H9 (cell line): ENCODE measurements at regions not wholly inside any gene's neighbourhood (a gene's known extent, or its start where the extent isn't known, plus 50 kb on each side); places are given as distances from the start of the nearest gene placed in this dataset.

Experiments used
- DNase-seq: peaks from one replicate; pipeline ENCODE4 v3.0.0-alpha.2; 2017
- H2AFZ ChIP-seq: one replicate; pipeline ENCODE4 v1.6.1; 2013; ENCODE audit warnings: mild to moderate bottlenecking, low read length, control low read depth, moderate library complexity
- H2AK5ac ChIP-seq: 2 replicates; pipeline ENCODE4 v1.6.1; 2013; ENCODE audit warnings: low read length, control low read depth, mixed read lengths; ENCODE audit not compliant: insufficient read length
- H2BK120ac ChIP-seq: one replicate; pipeline ENCODE4 v1.6.1; 2013; ENCODE audit warnings: low read depth, mild to moderate bottlenecking, low read length, control low read depth, inconsistent platforms; ENCODE audit not compliant: poor library complexity, severe bottlenecking
- H2BK12ac ChIP-seq: 2 replicates; pipeline ENCODE4 v1.6.1; 2013; ENCODE audit warnings: low read length, control low read depth, mixed read lengths, low read depth; ENCODE audit not compliant: insufficient read length
- H2BK15ac ChIP-seq: 2 replicates; pipeline ENCODE4 v1.6.1; 2013; ENCODE audit warnings: low read depth, low read length, control low read depth
- H2BK20ac ChIP-seq: one replicate; pipeline ENCODE4 v1.6.1; 2013; ENCODE audit warnings: low read depth, mild to moderate bottlenecking, low read length, control low read depth, inconsistent platforms; ENCODE audit not compliant: poor library complexity, severe bottlenecking
- H2BK5ac ChIP-seq: 2 replicates; pipeline ENCODE4 v1.6.1; 2013; ENCODE audit warnings: low read length, control low read depth, mixed read lengths; ENCODE audit not compliant: insufficient read length
- H3K14ac ChIP-seq: 2 replicates; pipeline ENCODE4 v1.6.1; 2013; ENCODE audit warnings: low read length, control low read depth; ENCODE audit not compliant: insufficient read depth
- H3K18ac ChIP-seq: 2 replicates; pipeline ENCODE4 v1.6.1; 2013; ENCODE audit warnings: low read depth, mild to moderate bottlenecking, mixed read lengths, low read length, control low read depth; ENCODE audit not compliant: insufficient read length
- H3K23ac ChIP-seq: 2 replicates; pipeline ENCODE4 v1.6.1; 2013; ENCODE audit warnings: low read length, control low read depth, mixed read lengths, low read depth; ENCODE audit not compliant: insufficient read length
- H3K23me2 ChIP-seq: 2 replicates; pipeline ENCODE4 v1.6.1; 2013; ENCODE audit warnings: low read depth, mild to moderate bottlenecking, mixed read lengths, low read length, control low read depth; ENCODE audit not compliant: insufficient read length, poor library complexity, severe bottlenecking
- H3K27ac ChIP-seq: 2 replicates; pipeline ENCODE4 v1.5.1; 2013; ENCODE audit warnings: low read length, control low read depth, mixed read lengths, low read depth; ENCODE audit not compliant: insufficient read length
- H3K27me3 ChIP-seq: 2 replicates; pipeline ENCODE4 v1.6.1; 2013; ENCODE audit warnings: low read length, control low read depth, inconsistent platforms; ENCODE audit not compliant: insufficient read depth
- H3K4ac ChIP-seq: 2 replicates; pipeline ENCODE4 v1.6.1; 2013; ENCODE audit warnings: low read depth, mild to moderate bottlenecking, control low read depth, inconsistent platforms, low read length, moderate library complexity
- H3K4me1 ChIP-seq: 2 replicates; pipeline ENCODE4 v1.6.1; 2013; ENCODE audit warnings: low read length, control low read depth, inconsistent platforms; ENCODE audit not compliant: insufficient read depth
- H3K4me2 ChIP-seq: 2 replicates; pipeline ENCODE4 v1.6.1; 2013; ENCODE audit warnings: low read length, control low read depth, mixed read lengths; ENCODE audit not compliant: insufficient read length, insufficient read depth
- H3K56ac ChIP-seq: 2 replicates; pipeline ENCODE4 v1.6.1; 2013; ENCODE audit warnings: low read depth, mild to moderate bottlenecking, mixed read lengths, low read length, control low read depth; ENCODE audit not compliant: insufficient read length
- H3K79me1 ChIP-seq: 2 replicates; pipeline ENCODE4 v1.6.1; 2013; ENCODE audit warnings: low read depth, mild to moderate bottlenecking, moderate library complexity, low read length, control low read depth, inconsistent platforms; ENCODE audit not compliant: insufficient read depth, poor library complexity, severe bottlenecking
- H3K79me2 ChIP-seq: 2 replicates; pipeline ENCODE4 v1.6.1; 2013; ENCODE audit warnings: low read length, control low read depth, inconsistent platforms; ENCODE audit not compliant: insufficient read depth
- H3K9ac ChIP-seq: 2 replicates; pipeline ENCODE4 v1.6.1; 2013; ENCODE audit warnings: low read length, control low read depth, mixed read lengths; ENCODE audit not compliant: insufficient read length; ENCODE audit errors: extremely low read depth
- H3K9me3 ChIP-seq: one replicate; pipeline ENCODE4 v1.6.1; 2013; ENCODE audit warnings: low read depth, low read length, inconsistent platforms; ENCODE audit not compliant: control insufficient read depth
- H3T11ph ChIP-seq: one replicate; pipeline ENCODE4 v1.6.1; 2013; ENCODE audit warnings: mild to moderate bottlenecking, low read length, control low read depth, inconsistent platforms
- H4K20me1 ChIP-seq: one replicate; pipeline ENCODE4 v1.6.1; 2013; ENCODE audit not compliant: control insufficient read depth, insufficient read length, insufficient read depth
- H4K5ac ChIP-seq: 2 replicates; pipeline ENCODE4 v1.6.1; 2013; ENCODE audit warnings: low read depth, mild to moderate bottlenecking, mixed read lengths, low read length, control low read depth; ENCODE audit not compliant: insufficient read length
- H4K8ac ChIP-seq: replicated peaks from 2 replicates; pipeline ENCODE4 v1.6.1; 2013; ENCODE audit warnings: low read length, control low read depth, mixed read lengths, low read depth; ENCODE audit not compliant: insufficient read length
- H4K91ac ChIP-seq: 2 replicates; pipeline ENCODE4 v1.6.1; 2013; ENCODE audit warnings: low read depth, mild to moderate bottlenecking, moderate library complexity, mixed read lengths, low read length, control low read depth; ENCODE audit not compliant: insufficient read length
- H3K27ac Mint-ChIP-seq, 3 experiments: 2 replicates in 2 of 3; 3 replicates in 1 of 3; pipeline ENCODE4 v1.8.0; 2020 to 2021; ENCODE audit warnings: mixed read lengths in 3 of 3, mild to moderate bottlenecking in 1 of 3, moderate library complexity in 1 of 3
- H3K27me3 Mint-ChIP-seq: 2 replicates; pipeline ENCODE4 v1.8.0; 2021; ENCODE audit warnings: low read depth, mild to moderate bottlenecking, moderate library complexity, mixed read lengths
- H3K36me3 Mint-ChIP-seq, 3 experiments: 2 replicates in 2 of 3; 3 replicates in 1 of 3; pipeline ENCODE4 v1.8.0; 2020 to 2021; ENCODE audit warnings: low read depth in 3 of 3, mixed read lengths in 3 of 3; ENCODE audit not compliant: insufficient read depth in 1 of 3
- H3K4me1 Mint-ChIP-seq, 2 experiments: 2 replicates each; pipeline ENCODE4 v1.8.0; 2020; ENCODE audit warnings: mixed read lengths in 2 of 2
- H3K4me3 Mint-ChIP-seq, 2 experiments: 2 replicates in 1 of 2; 3 replicates in 1 of 2; pipeline ENCODE4 v1.8.0; 2020 to 2021; ENCODE audit warnings: mild to moderate bottlenecking in 2 of 2, mixed read lengths in 2 of 2, moderate library complexity in 1 of 2
- H3K9me3 Mint-ChIP-seq, 2 experiments: 2 replicates in 1 of 2; 3 replicates in 1 of 2; pipeline ENCODE4 v1.8.0; 2020; ENCODE audit warnings: mild to moderate bottlenecking in 2 of 2, mixed read lengths in 2 of 2, moderate library complexity in 1 of 2
- WGBS: extraction: QIAGEN DNeasy Blood & Tissue Kit; methylation state at CpG from one replicate; pipeline ENCODE4 v1.1.7; 2013; ENCODE audit warnings: missing lambda C conversion rate, low lambda C conversion rate, mixed read lengths; ENCODE audit not compliant: insufficient read length; ENCODE audit errors: extremely low coverage; 5-methylcytosine and 5-hydroxymethylcytosine counted together
- TF ChIP-seq, protein P1 (sequence below): fragments of 200-600 bp; sonication (generic); conservative IDR thresholded peaks from 3 replicates; pipeline ENCODE4 v1.8.0; 2021; ENCODE audit warnings: antibody characterized with exemption, mild to moderate bottlenecking

DNA sequence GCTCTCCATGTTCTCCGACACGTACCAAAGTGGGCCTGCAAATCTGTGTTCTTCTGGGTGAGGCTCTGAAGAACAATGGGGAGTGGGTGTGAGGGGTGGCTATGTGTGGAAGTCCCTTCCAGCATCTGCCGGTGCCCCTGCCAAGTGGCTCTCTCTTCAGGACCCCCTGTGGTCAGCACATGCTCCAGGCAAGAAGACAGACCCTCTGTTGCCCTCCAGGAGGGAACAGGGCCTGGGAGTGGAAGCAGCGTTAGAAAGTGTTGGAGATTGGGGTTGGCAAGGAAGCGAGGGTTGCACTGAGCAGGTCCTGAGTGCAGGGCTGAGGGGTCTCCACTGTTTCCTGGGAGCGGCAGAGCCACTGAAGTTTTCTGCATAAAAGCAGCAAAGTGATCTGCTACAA lies 60.5 kb downstream of the EMX2 start:
- Histone ChIP-seq H3K4ac (no peak overlapping the region), H2BK20ac (no peak overlapping the region), H4K20me1 (no peaks in the 10 kb centered on the region), H3K4me2 (no peak overlapping the region), H4K8ac (no peak overlapping the region), H2AFZ (no peak overlapping the region), H2AK5ac (no peak overlapping the region), H3K27me3 (no peaks in the 10 kb centered on the region), H3K79me2 (no peaks in the 10 kb centered on the region), H3K23ac (no peak overlapping the region), H3K56ac (no peak overlapping the region), H3K18ac (no peak overlapping the region), H3K23me2 (no peaks in the 10 kb centered on the region), H3K14ac (no peak overlapping the region; the same call in 1 of the 2 replicates), H2BK120ac (no peak overlapping the region), H3K9me3 (no peaks in the 10 kb centered on the region), H2BK12ac (no peak overlapping the region), H3K27ac (no peak overlapping the region), H2BK5ac (no peak overlapping the region), H3T11ph (no peak overlapping the region), H3K79me1 (no peaks in the 10 kb centered on the region), H4K91ac (no peak overlapping the region), H2BK15ac (no peak overlapping the region), H3K4me1 (no peaks in the 10 kb centered on the region), H4K5ac (no peak overlapping the region), H3K9ac (no peak overlapping the region)
- no CpG with 5 or more reads among the region's 6 CpGs for WGBS
- H3K27ac Mint-ChIP-seq, result no peak overlapping the region
- H3K4me3 Mint-ChIP-seq, result no peak overlapping the region
- TF ChIP-seq, protein P1, sequence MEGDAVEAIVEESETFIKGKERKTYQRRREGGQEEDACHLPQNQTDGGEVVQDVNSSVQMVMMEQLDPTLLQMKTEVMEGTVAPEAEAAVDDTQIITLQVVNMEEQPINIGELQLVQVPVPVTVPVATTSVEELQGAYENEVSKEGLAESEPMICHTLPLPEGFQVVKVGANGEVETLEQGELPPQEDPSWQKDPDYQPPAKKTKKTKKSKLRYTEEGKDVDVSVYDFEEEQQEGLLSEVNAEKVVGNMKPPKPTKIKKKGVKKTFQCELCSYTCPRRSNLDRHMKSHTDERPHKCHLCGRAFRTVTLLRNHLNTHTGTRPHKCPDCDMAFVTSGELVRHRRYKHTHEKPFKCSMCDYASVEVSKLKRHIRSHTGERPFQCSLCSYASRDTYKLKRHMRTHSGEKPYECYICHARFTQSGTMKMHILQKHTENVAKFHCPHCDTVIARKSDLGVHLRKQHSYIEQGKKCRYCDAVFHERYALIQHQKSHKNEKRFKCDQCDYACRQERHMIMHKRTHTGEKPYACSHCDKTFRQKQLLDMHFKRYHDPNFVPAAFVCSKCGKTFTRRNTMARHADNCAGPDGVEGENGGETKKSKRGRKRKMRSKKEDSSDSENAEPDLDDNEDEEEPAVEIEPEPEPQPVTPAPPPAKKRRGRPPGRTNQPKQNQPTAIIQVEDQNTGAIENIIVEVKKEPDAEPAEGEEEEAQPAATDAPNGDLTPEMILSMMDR, result no peak
- H3K4me1 Mint-ChIP-seq, result no peaks in the 10 kb centered on the region; a peak in 1 of 4 replicates
- peaks cover 26% of the 10 kb centered on the region for H3K27me3 Mint-ChIP-seq
- no peaks in the 10 kb centered on the region; a peak in 1 of 7 replicates for H3K36me3 Mint-ChIP-seq
- DNase-seq, result no peak
- no peaks in the 10 kb centered on the region; a peak in 1 of 5 replicates for H3K9me3 Mint-ChIP-seq
